ENCODE measurements at regions not wholly inside any gene's neighbourhood (a gene's known extent, or its start where the extent isn't known, plus 50 kb on each side); places are given as distances from the start of the nearest gene placed in this dataset.

DNA sequence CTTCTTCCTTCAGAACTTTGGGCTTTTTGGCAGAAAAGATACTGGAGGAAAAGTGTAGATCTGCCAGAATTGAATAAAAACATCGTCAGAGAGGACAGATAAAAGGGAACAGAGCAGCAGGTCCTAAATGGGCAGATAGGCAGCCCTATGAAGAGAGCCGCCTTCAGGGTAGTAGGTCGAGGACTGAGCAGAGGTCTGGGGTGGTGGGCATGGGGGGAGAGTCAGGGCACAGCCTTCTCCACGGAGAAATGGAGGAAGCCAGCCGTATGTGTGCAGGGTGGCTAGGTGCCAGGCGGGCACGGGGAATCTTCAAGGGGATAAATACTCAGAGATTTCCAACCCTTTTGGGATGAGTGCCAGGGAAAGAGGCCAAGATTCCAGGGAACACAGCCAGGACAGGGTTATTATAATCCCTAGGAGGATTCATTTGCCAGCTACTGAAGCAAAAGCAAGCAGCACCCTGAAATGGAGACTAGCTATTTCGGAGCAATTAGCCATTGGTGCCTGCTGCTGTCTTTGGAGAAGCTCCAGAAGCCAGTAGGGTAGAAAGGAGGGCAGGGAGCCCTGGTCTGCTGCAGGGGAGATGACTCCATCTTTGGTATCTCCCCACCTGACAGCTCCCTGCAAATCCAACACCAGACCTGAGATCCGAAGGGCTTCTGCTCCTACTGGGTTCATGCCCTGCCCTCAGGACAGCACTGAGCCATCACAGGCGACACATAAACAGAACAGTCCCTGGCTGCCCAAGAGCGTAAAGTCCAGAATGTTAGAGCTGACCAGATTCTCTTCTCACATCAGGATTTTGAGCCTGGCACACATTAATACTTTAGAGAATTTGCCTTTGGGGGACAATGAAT, 174.5 kb upstream of the NTM start:
- no peak for DNase-seq (ENCODE audit: low read depth)
- no peak overlapping the region for H3K4me3 ChIP-seq (ENCODE audit: low read depth, low read length)
- TF ChIP-seq, protein P1, sequence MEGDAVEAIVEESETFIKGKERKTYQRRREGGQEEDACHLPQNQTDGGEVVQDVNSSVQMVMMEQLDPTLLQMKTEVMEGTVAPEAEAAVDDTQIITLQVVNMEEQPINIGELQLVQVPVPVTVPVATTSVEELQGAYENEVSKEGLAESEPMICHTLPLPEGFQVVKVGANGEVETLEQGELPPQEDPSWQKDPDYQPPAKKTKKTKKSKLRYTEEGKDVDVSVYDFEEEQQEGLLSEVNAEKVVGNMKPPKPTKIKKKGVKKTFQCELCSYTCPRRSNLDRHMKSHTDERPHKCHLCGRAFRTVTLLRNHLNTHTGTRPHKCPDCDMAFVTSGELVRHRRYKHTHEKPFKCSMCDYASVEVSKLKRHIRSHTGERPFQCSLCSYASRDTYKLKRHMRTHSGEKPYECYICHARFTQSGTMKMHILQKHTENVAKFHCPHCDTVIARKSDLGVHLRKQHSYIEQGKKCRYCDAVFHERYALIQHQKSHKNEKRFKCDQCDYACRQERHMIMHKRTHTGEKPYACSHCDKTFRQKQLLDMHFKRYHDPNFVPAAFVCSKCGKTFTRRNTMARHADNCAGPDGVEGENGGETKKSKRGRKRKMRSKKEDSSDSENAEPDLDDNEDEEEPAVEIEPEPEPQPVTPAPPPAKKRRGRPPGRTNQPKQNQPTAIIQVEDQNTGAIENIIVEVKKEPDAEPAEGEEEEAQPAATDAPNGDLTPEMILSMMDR (IDR thresholded peaks at IDR 0.05; ENCODE audit: insufficient read depth, low read depth, low read length, missing control alignments), result no peak

DNA sequence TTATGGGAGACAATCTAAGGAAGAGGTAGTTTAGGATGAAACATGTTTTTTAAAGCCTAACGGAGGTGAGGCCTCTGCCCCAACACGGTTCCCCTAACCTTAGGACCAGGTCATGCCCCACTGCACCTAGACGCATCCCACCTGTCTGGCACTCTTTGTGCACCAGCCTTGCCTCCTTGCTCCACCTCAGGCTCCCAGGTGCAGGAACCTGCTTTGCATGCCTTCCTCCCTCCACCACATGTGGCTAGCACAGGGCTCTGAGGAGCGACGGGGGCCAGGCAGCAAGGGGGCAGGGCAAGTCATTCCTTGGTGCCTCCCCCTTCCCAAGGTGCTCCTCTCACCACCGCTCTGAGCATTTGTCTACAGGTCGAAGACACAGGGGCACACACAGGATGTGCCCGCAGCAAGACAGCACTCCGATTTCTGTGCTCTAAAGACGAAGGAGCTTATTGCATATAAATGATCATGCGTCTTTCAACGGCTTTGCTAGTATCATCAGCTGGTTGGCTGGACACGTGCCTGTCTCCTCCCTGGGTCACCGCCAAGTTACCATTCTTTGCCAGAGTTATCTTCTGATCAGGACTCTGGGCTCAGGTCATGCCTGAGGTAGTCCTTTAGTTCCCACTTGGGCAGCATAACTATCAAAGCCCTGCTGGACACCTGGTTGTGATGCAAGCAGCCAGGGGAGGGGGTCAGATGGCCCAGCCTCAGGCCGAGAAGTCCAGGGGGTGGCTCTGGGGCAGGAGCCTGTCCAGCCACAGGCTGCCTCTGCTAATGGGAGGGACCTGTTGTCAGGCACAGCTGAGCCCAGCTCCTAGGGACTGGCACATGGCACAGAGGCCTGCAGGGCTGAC, 172.0 kb upstream of the NTM start:
- no peak overlapping the region for H3K4me3 ChIP-seq (ENCODE audit: low read depth, low read length)
- DNase-seq (ENCODE audit: low read depth), result no peak
- TF ChIP-seq, protein P1 (IDR thresholded peaks at IDR 0.05; ENCODE audit: insufficient read depth, low read depth, low read length, missing control alignments), result no peak

GRCh38 chr11:131199015-131199280, 171.5 kb upstream of the NTM start:
- H3K4me3 ChIP-seq (ENCODE audit: low read depth, low read length), result no peak overlapping the region
- no peak for DNase-seq (ENCODE audit: low read depth)
- TF ChIP-seq, protein P1 (IDR thresholded peaks at IDR 0.05; ENCODE audit: insufficient read depth, low read depth, low read length, missing control alignments), result no peak

DNA sequence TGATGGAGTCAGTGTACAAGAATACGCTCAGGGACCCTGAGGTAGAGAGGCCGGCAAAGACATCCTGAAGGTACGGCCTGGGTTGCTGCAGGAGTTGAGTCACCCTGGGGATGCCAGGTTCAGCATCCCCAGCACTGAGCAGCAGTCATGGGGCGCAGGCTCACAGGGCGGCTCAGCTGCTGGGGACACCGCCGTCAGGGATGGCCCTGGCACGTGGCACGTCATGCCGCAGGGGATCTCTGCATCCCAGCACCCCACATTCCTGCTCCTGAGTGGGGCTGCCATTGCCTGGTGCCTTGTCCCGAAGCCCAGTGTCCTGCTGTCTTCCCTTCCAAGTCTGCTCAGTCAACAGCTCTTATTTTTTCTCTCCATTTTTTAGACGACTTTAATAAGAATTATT, 168.7 kb upstream of the NTM start:
- TF ChIP-seq, protein P1 (IDR thresholded peaks at IDR 0.05; ENCODE audit: insufficient read depth, low read depth, low read length, missing control alignments), result no peak
- no peak overlapping the region for H3K4me3 ChIP-seq (ENCODE audit: low read depth, low read length)
- no peak for DNase-seq (ENCODE audit: low read depth)

- no peak for DNase-seq (ENCODE audit: low read depth)
- TF ChIP-seq, protein P1 (IDR thresholded peaks at IDR 0.05; ENCODE audit: insufficient read depth, low read depth, low read length, missing control alignments), result no peak
- H3K4me3 ChIP-seq (ENCODE audit: low read depth, low read length), result no peak overlapping the region
These were observed 167.4 kb upstream of the NTM start for GRCh38 chr11:131203040-131203439.

DNA sequence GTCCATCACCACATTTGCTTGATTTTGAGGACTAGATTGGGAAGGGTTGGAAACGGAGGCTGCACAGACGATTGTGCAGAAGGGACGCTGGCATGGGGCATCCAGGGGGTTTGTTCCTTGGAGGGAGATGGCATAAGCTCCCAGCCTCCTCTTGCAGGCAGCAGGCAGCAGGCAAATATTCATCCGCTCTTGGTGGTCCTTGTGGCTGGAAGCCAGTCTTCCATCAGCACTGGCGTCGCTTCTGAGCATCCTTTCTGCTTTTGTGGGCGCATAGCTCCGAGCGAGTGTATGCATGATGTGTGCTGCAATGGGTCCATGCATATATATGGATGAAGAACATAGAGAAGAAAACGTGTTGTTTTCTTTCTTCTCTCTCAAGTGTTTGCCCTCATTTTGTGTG, 166.1 kb upstream of the NTM start:
- H3K4me3 ChIP-seq (ENCODE audit: low read depth, low read length), result no peak overlapping the region
- TF ChIP-seq, protein P1 (IDR thresholded peaks at IDR 0.05; ENCODE audit: insufficient read depth, low read depth, low read length, missing control alignments), result no peak
- no peak for DNase-seq (ENCODE audit: low read depth)
